ENCODE measurements at regions not wholly inside any gene's neighbourhood (a gene's known extent, or its start where the extent isn't known, plus 50 kb on each side); places are given as distances from the start of the nearest gene placed in this dataset.

DNA sequence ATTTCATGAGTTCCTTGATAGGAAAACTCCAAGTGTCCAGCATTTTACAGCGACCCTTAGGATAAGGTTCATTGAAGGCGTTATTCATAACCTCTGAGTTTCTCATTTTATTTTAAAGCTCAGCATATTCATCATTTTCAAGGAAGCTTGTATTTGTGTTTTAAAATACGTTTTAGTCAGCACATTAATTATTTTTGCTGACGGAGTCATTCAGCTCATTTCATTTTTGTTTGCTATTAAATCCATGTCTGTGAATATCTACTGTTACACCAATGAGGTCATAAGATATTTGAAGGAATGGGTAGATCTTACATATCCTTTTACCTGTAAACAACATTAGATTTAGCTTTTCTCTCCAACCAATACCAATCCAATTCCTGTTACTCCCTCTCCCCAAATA, 1766.3 kb upstream of the PCDH10 start:
- no peak for DNase-seq (ENCODE audit: extremely low spot score)
- TF ChIP-seq POLR2A (IDR thresholded peaks at IDR 0.05; ENCODE audit: low read depth) (no peak), POLR2AphosphoS5 (IDR thresholded peaks at IDR 0.05) (no peak), EP300 (IDR thresholded peaks at IDR 0.05) (no peak)
- TF ChIP-seq, protein P1, sequence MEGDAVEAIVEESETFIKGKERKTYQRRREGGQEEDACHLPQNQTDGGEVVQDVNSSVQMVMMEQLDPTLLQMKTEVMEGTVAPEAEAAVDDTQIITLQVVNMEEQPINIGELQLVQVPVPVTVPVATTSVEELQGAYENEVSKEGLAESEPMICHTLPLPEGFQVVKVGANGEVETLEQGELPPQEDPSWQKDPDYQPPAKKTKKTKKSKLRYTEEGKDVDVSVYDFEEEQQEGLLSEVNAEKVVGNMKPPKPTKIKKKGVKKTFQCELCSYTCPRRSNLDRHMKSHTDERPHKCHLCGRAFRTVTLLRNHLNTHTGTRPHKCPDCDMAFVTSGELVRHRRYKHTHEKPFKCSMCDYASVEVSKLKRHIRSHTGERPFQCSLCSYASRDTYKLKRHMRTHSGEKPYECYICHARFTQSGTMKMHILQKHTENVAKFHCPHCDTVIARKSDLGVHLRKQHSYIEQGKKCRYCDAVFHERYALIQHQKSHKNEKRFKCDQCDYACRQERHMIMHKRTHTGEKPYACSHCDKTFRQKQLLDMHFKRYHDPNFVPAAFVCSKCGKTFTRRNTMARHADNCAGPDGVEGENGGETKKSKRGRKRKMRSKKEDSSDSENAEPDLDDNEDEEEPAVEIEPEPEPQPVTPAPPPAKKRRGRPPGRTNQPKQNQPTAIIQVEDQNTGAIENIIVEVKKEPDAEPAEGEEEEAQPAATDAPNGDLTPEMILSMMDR (IDR thresholded peaks at IDR 0.05) = no peak
- Histone ChIP-seq H3K36me3 (no peaks in the 10 kb centered on the region), H3K4me3 (no peak overlapping the region), H3K9me3 (no peaks in the 10 kb centered on the region), H3K4me1 (no peaks in the 10 kb centered on the region), H3K27ac (replicated peaks in 1 of 4) (no peak overlapping the region), H3K27me3 (no peaks in the 10 kb centered on the region)
- intact Hi-C loops (cut with DNase I) = no loop called here
- WGBS = 71% methylated on average over 4 of the region's 4 CpGs

DNA sequence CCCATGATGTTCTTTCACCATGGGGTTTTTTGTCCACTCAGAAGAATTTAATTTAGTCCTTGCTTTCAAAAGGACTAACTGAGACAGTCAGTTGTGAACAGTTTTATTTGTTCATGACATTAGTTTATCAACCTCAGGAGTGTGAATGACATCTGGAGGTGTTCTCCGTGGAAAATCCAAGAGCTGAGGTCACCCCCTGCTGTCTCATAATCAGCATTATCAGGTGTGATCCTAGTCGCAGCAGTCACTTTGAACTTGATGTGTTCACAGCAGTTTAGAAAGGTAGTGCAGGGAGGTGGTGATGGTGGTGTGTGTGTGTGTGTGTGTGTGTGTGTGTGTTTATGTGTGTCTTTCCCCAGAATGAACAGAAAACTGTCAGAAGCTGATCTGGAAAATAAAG, 1760.8 kb upstream of the PCDH10 start:
- Histone ChIP-seq H3K27me3 (no peaks in the 10 kb centered on the region), H3K9me3 (no peaks in the 10 kb centered on the region), H3K27ac (replicated peaks in 1 of 4) (no peak overlapping the region), H3K4me1 (no peaks in the 10 kb centered on the region), H3K4me3 (no peak overlapping the region), H3K36me3 (no peaks in the 10 kb centered on the region)
- intact Hi-C loops (cut with DNase I) = no loop called here
- 18% methylated on average over 2 of the region's 2 CpGs for WGBS
- no peak for DNase-seq (ENCODE audit: extremely low spot score)
- no peak for TF ChIP-seq POLR2A (IDR thresholded peaks at IDR 0.05; ENCODE audit: low read depth)
- no peak for TF ChIP-seq EP300 (IDR thresholded peaks at IDR 0.05)
- no peak for TF ChIP-seq POLR2AphosphoS5 (IDR thresholded peaks at IDR 0.05)
- TF ChIP-seq, protein P1 (IDR thresholded peaks at IDR 0.05) = no peak

DNA sequence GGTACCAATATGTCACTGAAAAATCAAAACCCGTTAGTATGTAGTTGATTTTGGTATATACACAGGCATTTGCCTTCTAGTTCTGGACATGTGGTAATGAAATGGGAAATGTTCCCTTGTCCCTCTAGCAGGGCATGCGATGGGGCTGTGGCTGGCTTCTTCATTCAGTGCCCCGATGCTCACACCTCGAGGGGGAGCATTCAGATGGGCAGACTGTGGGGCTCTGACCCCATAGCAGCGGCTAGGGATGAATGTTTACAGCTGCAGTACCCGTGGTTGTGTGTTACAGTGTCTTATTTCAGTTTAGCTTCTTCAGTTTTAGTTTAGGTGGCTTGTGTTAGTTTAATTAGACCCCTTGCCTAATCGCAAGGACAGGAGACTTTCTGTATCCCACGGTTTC, 1741.0 kb upstream of the PCDH10 start:
- H3K4me1 ChIP-seq = no peaks in the 10 kb centered on the region
- H3K27ac ChIP-seq (replicated peaks in 1 of 4) = no peak overlapping the region
- no peak for DNase-seq (ENCODE audit: extremely low spot score)
- no peaks in the 10 kb centered on the region for H3K36me3 ChIP-seq
- 82% methylated on average over 8 of the region's 8 CpGs for WGBS
- TF ChIP-seq POLR2A (IDR thresholded peaks at IDR 0.05; ENCODE audit: low read depth) (no peak), POLR2AphosphoS5 (IDR thresholded peaks at IDR 0.05) (no peak), EP300 (IDR thresholded peaks at IDR 0.05) (no peak)
- TF ChIP-seq, protein P1 (IDR thresholded peaks at IDR 0.05) = no peak
- intact Hi-C loops (cut with DNase I) = no loop called here
- H3K9me3 ChIP-seq = no peaks in the 10 kb centered on the region
- H3K4me3 ChIP-seq = no peak overlapping the region
- no peaks in the 10 kb centered on the region for H3K27me3 ChIP-seq

DNA sequence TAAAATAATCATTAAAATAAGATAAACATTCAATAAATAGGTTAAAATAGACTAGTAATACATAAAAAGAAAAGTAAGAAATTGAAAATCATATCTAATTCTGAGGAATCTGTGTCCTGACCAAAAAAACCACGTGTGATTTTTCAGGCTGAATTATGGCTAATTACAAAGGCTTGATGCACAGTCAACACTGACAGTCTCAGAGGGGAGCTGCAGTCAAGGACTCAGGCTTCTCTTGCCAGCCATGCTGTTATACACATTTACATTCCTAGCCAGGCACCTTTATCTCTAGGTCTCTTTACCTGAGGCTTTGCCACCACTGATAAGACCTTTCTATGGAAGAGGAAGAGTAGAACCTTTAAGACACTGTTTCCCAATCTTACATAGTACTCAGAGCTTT, 1737.7 kb upstream of the PCDH10 start:
- TF ChIP-seq POLR2A (IDR thresholded peaks at IDR 0.05; ENCODE audit: low read depth) = no peak
- no peak for TF ChIP-seq EP300 (IDR thresholded peaks at IDR 0.05)
- TF ChIP-seq, protein P1 (IDR thresholded peaks at IDR 0.05) = no peak
- no peak for TF ChIP-seq POLR2AphosphoS5 (IDR thresholded peaks at IDR 0.05)
- DNase-seq (ENCODE audit: extremely low spot score) = no peak
- intact Hi-C loops (cut with DNase I) = no loop called here

DNA sequence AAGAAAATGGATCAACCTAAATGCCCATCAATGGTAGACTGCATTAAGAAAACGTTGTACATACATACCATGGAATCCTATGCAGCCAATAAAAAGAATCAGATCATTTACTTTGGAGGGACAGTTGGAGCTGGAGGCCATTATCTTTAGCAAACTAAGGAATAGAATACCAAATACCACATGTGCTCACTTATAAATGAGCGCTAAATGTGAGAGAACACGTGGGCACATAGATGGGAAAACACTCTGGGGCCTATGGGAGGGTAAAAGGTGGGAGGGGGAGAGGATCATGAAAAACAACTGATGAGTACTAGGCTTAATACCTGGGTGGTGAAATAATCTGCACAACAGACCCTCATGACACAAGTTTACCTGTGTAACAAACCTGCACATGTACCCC, 1729.9 kb upstream of the PCDH10 start:
- H3K27ac ChIP-seq (replicated peaks in 1 of 4) = no peak overlapping the region
- WGBS = 69% methylated on average over 3 of the region's 3 CpGs
- TF ChIP-seq POLR2AphosphoS5 (IDR thresholded peaks at IDR 0.05) = no peak
- TF ChIP-seq, protein P1 (IDR thresholded peaks at IDR 0.05) = no peak
- no peak for DNase-seq (ENCODE audit: extremely low spot score)
- no peaks in the 10 kb centered on the region for H3K27me3 ChIP-seq
- H3K4me1 ChIP-seq = no peaks in the 10 kb centered on the region
- H3K4me3 ChIP-seq = no peak overlapping the region
- no peaks in the 10 kb centered on the region for H3K36me3 ChIP-seq
- intact Hi-C loops (cut with DNase I) = no loop called here
- H3K9me3 ChIP-seq = peaks cover 0 to 5% (median 0%) of the 10 kb centered on the region in 4 donors

More for the DNA sequence above, 1737.7 kb upstream of the PCDH10 start:
- Histone ChIP-seq H3K4me1 (no peaks in the 10 kb centered on the region), H3K9me3 (no peaks in the 10 kb centered on the region), H3K36me3 (no peaks in the 10 kb centered on the region), H3K4me3 (no peak overlapping the region), H3K27me3 (no peaks in the 10 kb centered on the region), H3K27ac (replicated peaks in 1 of 4) (no peak overlapping the region)
- 81% methylated on average over 1 of the region's 1 CpG for WGBS
